ENCODE measurements at regions not wholly inside any gene's neighbourhood (a gene's known extent, or its start where the extent isn't known, plus 50 kb on each side); places are given as distances from the start of the nearest gene placed in this dataset.

DNA sequence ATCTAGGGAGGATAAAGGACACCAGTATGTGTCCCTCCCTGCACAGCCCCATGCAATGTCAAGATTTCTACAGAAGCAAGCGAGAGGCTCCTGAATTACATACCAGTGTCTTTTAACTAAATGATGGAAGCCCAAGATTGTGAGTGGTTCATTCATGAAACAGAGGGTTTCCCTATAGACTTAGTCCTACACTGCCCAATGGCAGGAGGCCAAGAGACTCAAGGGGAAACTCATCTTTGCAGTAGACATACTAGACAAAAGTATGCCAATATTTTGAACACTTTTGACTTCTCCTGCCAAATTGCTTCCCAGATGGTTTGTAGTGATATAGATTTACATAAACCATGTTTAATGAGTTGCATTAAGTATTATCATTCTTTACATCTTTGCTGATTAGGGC lies 557.2 kb upstream of the JAG1 start:
- no peak for DNase-seq (ENCODE audit: low read depth in 4 of 4, low spot score in 3 of 4)

DNA sequence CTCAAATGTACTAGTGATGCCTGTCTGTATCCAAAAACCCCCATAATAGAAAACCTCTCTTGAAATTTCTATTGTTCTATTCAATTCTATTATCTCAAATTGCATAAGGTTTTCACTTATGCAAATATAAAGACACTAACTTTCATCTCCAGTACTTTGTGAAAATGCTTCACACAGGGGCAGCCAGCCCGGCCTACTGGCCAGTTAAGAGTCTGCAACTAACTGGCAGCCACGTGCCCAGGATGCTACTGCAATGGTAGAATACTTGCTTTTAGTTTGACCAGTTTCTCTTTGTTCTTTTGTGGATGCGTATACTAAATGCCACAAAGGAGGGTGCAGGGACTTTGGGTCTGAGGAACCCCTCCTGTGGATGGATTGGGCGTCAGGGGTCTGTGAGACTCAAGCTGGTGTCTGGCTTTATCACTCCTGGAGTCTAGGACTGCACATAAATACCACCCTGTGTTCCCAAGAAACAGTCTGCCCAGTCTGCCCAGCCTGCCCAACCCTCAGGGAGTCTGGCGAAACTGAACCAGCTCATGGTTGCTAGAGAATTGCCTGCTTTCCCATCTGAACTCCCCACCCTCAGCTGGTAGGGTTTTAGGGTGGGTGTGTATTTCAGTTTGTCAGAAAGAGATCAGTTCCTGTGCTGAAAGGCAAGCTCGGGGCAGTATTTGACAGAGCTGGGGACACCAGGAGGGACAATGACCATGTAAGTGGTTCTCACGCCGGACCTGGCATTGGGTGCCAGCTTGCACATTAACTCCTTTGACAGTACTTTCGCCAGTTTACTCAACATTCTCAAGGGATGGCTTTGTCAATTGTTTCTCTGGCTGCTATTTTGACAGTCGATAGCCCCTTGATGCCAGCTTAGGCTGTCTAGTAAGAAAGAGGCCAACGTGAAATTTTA lies 558.2 kb upstream of the JAG1 start:
- no peak for DNase-seq (ENCODE audit: low read depth in 4 of 4, low spot score in 3 of 4)

DNA sequence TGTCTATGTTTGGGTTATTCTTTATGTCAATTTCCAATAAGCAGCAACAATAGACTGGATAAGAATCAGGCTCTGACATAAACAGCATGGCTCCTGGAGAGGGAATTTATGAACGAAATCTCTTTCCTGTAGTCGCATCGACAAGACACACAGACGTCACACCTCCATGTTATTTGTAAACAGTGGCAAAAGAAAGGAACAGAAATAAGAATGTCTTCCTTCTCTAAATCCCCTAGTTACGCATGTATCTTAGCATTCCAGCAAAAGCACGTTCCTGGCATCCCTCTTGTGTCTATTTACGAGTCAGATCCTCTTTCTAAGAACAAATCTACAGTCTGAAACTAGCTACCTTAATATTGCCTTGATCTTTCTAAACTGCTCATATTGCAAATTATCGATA lies 559.1 kb upstream of the JAG1 start:
- no peak for DNase-seq (ENCODE audit: low read depth in 4 of 4, low spot score in 3 of 4)

DNA sequence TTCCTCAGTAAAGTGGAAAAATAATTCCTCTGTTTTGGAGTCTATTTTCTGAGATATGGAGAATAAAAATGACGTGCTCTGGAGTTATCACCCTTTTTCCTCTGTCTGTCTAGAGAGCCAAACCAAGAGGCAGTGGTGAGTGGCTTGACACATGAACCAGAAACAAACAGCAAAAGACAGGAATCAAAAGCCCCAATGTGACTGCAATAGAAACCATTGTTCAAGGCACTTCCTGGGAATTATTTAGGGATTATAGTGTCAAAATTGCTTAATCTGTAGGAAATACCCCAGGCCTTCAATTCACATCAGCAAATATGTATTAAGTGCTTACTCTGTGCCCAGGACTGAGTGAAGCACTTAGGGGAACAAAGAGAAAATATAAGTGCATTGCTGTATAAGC lies 560.4 kb upstream of the JAG1 start:
- DNase-seq (ENCODE audit: low read depth in 4 of 4, low spot score in 3 of 4), result no peak

DNA sequence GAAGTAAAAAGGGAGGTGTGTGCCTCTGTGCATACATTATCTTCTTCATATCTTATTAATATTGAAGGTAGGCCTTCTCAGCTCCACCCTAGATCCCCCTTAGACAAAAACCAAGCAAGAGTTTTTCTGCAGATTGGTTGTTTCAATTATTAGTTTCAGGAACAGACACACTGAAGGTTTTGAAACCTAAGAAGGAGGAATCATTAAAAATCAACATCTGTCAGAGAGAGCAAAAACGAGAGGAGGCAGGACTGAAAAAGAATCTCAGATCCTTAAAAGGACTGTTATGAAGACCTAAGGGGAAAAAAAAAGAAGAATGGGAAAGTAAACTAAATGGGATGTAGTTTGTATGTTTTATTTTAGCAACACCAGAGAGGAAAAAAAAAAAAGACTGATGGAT lies 560.8 kb upstream of the JAG1 start:
- DNase-seq (ENCODE audit: low read depth in 4 of 4, low spot score in 3 of 4), result no peak

DNA sequence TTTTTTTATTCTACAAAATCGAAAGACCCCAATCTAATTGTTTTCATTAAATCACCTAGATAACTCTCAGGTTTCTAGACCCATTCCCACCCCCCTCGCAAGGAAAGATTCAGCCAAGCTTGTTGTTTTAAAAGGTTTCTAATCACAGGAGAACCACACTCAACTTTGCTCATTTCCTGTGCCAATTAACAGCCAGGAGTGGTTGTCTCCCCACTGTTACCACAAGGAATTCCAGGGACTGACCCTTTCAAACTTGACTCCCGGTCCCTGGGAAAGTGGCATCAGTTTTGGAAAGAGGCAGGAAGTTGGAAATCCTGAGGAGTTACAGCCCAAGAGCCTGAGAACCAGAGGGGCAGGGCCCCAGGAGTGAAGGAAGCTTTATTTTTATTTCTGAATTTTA lies 561.3 kb upstream of the JAG1 start:
- DNase-seq (ENCODE audit: low read depth in 4 of 4, low spot score in 3 of 4), result no peak

DNA sequence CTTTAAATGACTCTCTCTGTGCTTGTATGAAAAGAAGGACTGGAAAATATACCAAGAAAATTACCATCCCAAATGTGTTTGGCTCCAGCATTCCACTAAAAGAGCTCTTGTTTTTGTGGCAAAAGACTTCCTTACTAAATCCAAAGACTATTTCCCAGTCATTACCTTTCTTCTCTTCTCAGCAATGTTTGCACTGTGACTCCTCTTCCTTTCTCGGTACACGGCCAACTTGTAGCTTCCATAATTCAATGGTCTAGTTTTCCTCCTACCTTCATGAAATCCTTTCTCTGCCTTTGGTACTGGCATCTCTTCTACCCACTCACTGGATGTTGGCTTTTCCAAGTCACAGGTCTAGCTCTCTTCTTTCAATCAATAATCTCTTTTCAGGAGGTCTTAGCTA lies 568.5 kb upstream of the JAG1 start:
- DNase-seq (ENCODE audit: low read depth in 4 of 4, low spot score in 3 of 4), result no peak

DNA sequence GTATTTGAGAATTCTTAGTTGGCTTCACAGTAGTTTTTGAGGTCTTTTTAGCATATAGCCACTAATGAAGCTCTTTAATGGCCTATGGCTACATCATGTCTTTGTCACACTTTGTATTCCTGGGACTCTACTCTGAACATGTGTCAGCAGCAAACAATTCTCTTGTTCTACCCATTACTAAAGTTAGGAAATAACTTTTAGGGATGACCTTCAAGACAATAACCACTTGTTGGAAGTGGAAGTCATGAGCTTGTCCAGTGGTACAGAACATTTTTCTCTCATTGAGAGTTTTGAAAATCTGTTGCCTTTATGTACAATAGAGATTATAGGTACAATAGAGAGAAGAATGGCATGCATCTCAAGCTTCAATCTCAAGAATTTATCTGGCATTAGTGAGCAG lies 571.6 kb upstream of the JAG1 start:
- DNase-seq (ENCODE audit: low read depth in 4 of 4, low spot score in 3 of 4), result no peak

DNA sequence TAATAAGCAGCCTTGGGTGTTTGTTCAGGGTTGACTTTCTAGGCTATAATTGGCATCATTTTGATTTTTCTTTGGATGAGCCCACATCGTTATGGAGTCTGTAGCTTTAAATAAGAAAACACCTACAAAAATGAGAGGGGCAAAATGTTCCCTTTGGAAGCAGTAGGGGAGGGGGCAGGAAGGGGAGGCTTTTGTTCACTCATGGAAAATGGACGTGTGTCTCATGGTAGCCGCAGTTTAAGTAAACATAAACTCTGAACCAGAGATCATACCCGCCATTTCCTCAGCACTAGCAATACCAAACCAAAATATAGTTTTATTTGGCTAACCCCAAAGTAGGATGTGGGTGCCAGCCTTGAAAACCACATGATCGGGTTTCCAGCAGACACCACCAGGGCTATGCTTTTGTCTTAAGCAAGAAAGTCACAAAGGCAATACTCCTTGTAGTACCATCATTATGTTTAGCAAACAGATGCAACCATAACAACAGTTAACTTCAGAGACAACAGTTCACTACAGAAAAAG lies 572.5 kb upstream of the JAG1 start:
- no peak for DNase-seq (ENCODE audit: low read depth in 4 of 4, low spot score in 3 of 4)

DNA sequence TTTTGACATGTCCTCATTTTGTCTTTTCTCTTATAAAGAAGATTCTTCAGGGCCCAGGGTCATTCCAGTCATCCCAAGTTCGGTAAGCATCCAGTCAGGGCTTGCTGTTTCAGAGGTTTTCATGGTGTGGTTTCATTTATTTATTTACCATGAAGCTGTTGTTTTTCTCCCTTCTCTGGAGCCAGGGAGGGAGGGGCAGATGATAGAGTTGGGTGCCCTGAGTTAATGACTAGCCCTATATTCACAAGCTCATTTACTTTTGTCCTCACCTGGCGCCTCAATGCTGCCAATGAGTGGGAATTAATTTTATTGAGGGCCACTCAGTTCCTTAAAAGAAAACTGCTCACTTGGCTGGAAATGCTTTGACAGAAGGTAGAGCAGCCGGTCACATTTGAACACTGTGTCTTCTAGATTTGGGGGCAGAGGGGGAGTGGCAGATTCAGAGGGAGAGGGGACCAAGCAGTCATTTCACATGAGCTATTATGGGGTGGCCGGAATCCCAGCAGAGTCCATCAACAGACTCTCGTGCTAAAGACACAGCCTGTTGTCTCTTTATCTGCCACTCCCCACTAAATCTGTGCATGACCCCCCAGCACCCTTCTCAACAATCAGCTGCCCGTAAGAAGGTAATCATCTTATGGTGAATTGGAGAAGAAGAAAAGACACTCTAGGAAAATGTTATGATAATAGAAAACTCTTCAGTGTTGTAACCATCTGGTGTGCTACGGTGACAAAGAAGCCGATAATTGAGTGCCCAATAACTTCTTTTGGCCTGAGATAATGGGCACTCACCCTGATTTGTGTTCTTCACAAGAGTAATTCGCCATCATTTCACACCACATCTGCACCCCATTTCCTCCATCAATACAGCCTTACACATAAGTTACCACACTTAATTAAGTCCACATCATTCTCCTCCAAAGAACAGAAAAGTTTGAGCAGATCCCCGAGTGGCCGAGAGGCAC lies 573.5 kb upstream of the JAG1 start:
- no peak for DNase-seq (ENCODE audit: low read depth in 4 of 4, low spot score in 3 of 4)

DNA sequence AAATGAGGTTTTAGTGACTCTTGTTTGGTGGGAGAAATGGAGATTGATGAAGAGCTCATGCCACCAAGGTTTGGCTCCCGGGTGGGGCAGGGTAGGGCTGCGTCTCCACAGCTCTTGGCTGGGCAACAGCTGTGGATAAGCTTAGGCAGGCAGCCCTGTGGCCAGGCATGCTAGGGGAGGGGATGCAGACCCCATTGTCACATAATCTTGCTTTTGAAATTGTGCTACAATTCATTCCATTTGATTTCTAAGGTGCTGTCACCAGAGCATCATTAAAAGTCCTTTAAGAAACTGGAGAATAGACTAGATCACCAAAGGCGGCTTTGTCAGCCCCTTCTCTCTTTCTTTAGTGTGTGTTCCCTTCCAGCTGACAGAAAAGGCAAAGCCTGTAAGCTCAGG lies 574.2 kb upstream of the JAG1 start:
- DNase-seq (ENCODE audit: low read depth in 4 of 4, low spot score in 3 of 4), result no peak

DNA sequence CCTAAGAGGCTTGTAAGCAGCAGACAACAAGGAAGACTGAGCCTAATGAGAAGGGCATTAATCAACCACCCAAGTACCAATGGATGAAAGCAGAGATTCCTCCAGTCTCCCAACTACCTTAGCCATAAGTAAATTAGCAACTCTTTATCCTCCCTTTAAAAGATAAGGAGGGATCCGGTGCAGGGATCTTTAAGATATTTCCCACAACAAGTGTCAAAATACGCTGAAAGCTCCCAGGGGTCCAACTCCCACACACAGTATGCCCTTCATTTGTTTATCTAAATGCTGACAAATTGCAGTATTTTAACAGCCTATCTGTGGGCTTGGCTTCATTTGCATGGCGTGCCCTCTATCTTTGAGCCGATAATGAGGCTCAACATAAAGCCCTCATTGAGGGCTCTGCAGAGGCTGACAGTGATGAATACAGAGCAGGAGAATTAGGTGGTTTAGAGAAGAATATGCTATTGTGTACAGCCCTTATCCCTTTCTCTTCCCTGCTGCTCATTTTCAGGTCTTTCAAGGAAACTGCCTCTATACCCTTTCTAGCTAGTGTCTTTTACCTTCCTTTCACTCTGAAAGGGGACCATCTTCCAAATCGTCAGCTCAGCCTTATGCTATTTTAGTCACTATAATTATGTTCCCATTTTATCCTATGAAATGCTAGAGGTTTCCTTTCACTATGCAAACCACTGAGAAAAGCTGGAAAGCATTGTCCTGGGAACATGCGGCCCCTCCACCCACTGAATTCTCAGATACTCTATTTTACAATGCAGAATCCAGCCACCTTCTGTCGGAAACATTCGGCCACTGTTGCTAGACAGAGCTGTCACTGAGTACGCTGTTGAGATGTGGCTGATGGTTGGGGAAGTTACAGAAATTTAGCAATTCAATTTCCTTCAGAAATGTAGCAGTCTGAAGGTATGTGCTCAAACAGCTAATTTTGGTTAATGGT lies 575.2 kb upstream of the JAG1 start:
- no peak for DNase-seq (ENCODE audit: low read depth in 4 of 4, low spot score in 3 of 4)

DNA sequence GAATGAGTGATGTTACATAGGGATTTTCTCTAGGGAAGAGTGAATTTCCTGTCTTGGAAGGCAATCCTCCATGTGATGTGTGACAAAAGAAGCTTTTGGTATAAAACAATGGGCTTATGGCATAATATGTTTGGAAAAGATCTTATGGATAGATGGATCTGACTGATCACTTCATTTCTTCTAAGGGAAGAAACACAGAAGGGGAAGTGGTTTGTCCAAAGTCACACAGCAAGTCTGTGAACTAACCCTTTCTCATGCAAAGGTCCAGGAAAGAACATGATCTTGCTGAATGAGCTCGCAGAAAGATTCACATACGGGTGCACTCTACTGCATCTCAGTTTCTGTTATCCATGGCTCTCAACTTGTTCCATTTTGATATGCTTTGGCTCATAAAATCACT lies 575.9 kb upstream of the JAG1 start:
- DNase-seq (ENCODE audit: low read depth in 4 of 4, low spot score in 3 of 4), result no peak

DNA sequence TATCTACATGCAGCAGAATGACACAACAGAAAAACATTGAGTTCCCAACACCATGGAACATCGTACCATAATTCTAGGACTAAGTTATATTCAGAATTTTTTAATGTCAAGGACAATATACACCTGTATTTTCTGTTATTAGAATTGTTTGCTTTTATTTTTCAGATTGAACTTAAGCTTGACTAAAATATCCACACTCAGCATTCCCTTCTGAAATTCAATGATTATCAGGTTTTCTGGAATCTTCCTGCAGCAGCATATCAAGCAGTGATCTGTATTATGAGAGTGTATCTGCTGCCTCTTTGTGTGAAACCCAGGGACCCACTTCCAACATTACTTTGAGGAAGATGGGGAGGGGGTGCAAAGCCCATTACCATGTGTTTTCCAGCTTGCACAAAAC lies 578.6 kb upstream of the JAG1 start:
- no peak for DNase-seq (ENCODE audit: low read depth in 4 of 4, low spot score in 3 of 4)

DNA sequence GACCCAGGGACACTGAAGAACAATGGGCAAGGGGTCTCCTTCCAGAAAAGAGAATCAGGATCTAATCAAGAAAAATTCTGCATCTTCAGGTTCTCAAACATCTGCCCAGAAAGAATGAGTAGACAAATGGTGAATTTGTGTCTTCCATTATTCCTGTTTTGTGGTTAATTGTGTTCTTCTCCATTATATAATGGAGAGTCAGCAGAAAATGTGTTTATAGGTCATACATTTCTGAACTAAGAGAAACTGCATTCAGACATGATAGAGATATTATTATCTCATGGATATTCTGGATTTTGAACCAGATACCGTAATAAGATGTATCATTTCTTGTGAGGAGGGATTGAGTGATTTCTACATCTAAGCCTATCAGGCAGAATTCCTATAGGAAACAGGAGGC lies 581.7 kb upstream of the JAG1 start:
- DNase-seq (ENCODE audit: low read depth in 4 of 4, low spot score in 3 of 4), result no peak

DNA sequence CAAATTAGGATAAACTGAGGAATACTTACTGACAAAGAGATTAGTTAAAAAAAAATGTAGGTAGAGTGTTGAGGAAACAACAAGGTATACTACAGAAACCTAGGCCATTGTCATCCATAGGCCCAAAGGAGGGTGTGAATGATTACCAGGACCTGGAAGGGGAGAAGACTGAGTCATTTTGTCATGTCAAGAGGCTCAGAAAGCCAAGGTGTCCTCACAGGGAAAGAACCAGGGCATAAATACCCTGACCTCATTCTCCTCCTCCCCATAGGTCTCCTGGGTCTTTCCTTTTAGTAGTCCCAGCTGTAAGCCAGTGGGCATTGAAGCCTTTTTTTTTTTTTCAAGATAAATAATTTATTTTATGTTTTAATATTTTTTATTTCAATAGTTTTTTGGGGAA lies 582.1 kb upstream of the JAG1 start:
- no peak for DNase-seq (ENCODE audit: low read depth in 4 of 4, low spot score in 3 of 4)

DNA sequence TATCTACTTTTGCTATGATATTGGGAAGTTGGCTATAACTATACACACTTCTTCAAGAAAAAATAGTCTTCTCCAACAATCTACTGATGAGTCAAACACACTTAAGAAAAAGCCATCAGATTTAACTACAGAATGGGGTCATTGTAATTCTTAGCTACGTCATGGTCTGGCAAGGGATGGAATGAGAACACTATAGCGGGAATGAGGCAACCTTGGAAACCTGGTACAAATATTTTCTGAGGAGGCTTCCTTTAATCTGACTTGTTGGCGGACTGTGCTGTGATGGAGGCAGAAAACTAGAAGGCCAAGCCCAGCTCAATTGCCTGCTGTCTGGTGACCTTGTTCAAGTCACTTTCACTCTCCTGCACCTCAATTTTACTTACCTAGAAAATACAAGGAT lies 586.8 kb upstream of the JAG1 start:
- no peak for DNase-seq (ENCODE audit: low read depth in 4 of 4, low spot score in 3 of 4)

DNA sequence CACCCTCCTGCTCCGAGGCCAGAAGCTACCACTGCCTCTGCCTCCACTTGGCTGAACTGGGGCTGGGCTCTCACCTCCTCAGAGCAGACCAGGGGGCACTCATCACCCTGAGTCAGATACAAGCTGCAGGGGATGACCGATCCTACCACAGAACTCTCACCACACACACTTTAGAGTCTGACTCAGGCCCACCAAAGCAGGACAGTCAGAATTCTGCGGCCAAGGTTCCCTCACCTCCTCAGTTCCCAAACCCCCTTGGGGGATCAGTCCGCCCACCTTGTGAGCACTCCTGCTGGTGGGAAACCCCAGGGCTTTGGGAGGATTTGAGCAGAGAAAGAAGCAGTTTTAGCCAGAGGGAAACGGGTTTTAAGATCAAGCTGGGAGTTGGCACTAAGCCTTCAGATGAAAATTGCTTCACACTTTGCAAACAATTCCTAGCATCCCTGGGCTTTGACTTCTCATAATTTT lies 587.8 kb upstream of the JAG1 start:
- no peak for DNase-seq (ENCODE audit: low read depth in 4 of 4, low spot score in 3 of 4)

DNA sequence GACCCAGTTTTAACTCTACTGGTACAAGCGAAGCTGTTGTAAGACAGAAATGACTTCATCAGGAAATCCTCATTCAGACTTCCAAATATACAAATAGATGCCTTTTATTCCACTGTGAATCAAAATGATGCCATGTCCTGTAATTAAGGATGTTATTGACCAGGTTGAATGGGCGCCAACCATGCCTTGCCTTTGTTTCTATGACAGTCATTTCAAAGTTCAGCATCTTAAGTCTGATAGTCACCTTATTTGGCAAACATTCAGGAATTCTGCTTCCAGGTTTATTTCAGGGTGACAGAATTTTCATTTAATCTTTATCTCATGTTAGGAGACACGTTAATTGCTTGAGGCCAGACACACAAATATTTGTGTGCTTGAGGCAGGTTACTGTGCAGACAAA lies 592.8 kb upstream of the JAG1 start:
- DNase-seq (ENCODE audit: low read depth in 4 of 4, low spot score in 3 of 4), result no peak

DNA sequence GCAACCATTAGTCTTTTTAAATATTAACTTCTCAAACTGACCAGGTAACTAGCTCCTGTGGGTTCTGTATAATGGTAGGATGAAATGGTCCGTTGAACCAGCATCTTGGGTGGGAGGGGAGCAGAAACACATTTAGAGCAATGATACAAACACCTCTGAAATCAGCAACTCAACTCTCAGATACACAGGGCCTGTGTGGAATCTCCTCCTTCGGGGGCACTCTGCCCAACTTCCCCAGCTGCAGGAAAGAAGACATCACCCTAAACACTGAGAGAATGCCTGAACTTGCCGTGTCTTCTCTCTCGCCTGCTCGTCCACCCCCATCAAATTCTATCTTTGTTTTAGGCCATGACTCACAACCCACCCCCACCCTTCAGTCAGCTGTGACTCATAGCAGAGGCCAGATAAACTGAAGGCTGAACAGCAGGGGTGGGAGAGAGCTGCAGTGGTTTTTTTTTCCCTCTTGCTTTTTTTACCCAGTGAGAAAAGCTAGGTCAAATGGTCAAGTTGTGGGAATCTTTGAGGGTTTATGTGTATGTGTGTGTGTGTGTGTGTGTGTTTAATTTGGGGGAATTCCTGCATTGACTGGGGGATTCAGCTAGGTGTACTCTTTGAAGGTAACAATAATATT lies 593.4 kb upstream of the JAG1 start:
- DNase-seq (ENCODE audit: low read depth in 4 of 4, low spot score in 3 of 4), result peak; percentile 18 to 47 (median 32)

All from left renal pelvis (tissue), 4 donors.